NCI-H187 treated with DMSO at 0.1 percent for 48 hours (cell line): ENCODE measurements at regions not wholly inside any gene's neighbourhood (a gene's known extent, or its start where the extent isn't known, plus 50 kb on each side); places are given as distances from the start of the nearest gene placed in this dataset.
"Not testable (repeated sequence)": the region's sequence is repeated elsewhere in the genome, so short reads cannot be mapped to it uniquely, and the experiment has no call there.

ENCODE experiments used
- DNase-seq: peaks from one replicate; lab custom pipeline; 2025; lab: John Stamatoyannopoulos, UW

- DNase-seq = no peak
These were observed 120.2 kb upstream of the TMEM229A start for GRCh38 chr7:124152859-124153692.

GRCh38 chr7:124137664-124138063, 104.8 kb upstream of the TMEM229A start:
- DNase-seq = no peak

DNA sequence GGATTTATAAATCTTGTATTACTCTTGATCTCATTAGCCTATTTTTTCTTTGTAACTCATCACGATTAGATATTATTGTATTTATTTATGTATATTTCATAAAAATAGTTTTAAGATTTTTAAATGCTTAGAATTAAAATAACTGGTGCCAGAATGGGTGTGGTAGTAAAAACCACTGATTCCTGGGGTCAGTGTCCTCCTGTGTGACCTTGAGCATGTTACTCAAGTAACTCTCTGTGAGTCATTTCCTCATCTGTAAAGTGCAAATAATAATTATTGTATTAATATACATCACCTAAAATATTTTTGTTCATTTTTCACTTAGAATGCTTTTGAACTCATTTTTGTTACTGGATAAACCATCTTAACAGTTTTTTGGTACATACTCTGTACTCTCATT, 91.3 kb upstream of the TMEM229A start:
- DNase-seq = no peak

DNA sequence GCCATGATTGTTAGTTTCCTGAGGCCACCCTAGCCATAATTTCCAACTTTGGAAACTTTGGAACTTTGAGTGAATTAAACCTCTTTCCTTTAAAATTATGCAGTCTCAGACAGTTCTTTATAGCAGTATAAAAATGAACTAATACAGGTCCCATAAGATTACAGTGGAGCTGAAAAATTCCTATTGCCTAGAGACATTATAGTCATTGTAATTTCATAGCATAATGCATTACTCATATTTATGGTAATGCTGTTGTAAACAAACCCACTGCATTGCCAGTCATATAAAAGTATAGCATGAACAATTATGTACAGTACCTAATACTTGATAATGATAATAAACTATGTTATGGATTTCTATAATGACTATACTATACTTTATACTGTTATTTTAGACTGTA, 88.0 kb upstream of the TMEM229A start:
- DNase-seq = no peak

DNA sequence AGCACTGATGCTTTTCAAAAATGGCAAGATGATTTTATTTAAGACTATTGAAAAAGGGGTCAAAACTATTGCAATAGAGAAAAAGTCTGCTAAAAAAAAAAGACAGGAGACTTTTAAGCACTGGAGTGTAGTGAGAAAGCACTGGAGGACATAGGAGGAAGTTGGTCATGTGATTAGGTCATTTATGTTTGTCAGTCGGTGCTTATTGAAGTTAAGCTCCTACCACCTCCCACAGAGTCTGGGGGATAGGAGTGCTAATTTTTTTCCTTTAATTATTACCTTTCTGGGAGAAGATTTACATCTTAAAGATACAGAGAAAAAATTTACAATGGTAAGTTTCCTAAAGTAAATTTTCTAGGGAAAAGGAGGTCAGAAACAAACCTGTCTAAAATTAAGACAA, 80.2 kb upstream of the TMEM229A start:
- DNase-seq = no peak

DNA sequence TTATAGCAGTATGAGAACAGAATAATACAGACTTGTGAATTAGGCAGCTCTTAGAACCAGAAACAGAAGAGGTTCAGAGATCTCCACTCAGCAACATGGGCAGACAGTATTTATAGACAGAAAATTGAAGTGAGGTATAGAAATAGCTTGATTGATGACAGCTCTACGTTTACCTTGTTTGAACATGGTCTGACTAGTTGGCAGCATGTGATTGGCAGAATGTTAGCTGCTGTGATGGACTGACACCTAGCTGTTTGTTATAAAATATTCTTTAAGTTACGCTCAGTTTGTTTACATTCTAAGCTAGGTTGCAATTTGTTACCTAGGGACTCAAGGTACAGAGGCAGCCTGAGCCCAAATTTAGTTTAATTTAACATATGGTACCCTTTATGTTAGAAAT, 73.7 kb upstream of the TMEM229A start:
- no peak for DNase-seq

DNA sequence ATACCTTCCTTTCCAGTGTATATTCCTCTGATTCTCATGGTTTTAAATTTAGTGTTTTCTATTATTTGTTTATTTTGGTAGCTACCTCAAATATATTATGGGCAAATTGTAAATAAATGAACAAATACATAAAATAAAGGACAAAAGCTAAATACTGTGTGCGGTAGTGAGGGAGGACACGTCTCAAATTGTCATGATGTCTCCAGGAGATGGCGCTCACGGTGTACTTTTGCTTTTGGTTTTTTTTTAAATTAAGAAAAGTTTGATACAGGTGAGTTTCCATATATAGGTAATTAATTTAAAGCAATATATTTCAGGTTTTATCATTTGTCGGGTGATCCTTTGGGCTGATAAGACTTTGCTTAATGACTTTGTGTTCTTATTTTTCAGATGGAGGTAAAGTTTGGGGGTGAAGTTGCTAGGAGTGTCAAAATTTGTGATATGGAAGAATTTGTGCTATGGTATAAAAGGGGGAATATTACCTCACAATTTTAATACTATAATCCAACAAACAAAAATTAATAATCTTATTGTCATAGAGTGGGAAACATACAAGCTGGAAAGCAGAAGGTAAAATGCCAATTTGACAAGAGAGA, 68.4 kb upstream of the TMEM229A start:
- DNase-seq = no peak

- DNase-seq = no peak
These were observed 67.3 kb upstream of the TMEM229A start for GRCh38 chr7:124100190-124100589.

GRCh38 chr7:124099585-124099984, 66.7 kb upstream of the TMEM229A start:
- DNase-seq = not testable (repeated sequence)

DNA sequence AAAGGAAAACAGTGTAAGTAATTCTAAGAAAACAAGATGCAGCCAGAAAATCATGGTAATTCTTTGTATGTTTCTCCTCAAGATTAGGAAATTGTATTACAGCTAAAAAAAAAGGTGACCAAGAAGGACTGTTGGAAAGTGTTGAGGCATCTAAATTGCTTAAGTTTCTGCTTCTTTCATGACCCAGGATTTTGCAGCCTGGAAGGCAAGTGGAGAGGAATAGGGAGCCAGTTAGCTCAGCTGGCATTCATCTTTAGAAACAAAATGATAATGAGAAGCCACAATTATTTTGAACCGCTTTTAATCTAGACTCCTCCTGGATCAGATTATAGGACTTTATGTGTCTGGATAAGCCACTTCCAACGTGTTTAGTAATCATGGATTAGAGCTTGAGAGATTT, 56.8 kb upstream of the TMEM229A start:
- DNase-seq = no peak

- DNase-seq = no peak
These were observed 55.7 kb upstream of the TMEM229A start for GRCh38 chr7:124088590-124088989.

DNA sequence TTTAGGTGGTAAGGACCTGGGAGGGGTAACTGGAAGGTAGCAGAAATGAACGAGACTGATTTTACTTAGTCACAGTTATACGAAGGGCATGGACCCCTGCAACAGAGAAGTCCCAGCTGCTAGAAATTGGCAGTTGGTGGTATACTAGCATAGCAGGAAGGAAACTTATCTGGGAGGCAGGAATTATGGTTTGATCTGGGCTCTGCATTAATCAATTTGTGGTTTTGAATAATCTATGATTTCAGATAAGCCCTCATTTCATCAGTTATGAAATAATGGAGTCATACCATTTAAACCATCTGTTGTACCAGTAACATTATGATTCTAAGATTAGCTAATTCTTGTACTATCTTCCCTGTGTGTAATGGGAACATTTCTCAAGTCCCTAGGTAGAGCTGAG, 54.0 kb upstream of the TMEM229A start:
- no peak for DNase-seq

DNA sequence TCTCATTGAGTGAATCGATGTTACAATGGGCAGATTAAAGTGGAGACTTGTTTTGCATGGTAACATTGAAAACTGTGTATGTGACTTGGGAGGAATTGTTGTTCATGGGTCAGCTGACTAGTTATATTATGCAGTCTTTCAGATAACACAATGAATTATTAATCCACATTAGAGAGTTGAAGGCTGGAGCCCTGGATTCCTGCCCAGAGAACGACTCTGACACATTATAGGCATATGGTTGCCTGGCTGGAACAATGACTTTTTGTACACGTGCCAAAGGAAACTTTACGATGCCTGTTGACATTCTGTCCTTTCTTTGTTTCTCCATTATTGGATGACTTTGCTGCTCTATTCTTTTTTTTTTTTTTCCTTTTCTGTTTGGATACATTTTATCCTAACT, 52.3 kb upstream of the TMEM229A start:
- DNase-seq = no peak

DNA sequence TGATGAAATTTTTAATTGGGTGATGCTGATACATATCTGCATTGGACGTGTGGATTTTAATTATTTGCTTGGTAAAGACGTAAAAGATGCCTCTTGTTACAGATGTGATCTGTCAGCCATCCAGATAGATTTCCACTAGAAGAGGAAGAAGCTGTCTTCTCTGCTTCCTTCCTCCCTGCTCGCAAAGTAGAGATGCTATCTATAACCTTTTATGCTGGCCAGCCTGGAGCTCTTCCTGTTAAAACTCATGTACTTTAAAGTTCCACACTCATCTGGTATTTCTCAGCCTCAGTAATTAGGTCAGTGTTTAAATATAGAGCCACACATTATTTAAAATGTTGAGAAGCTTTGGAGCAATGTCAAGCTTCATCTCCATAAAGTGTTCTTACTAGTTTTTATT, 51.2 kb upstream of the TMEM229A start:
- DNase-seq = no peak
